K562 (cell line): ENCODE measurements at regions not wholly inside any gene's neighbourhood (a gene's known extent, or its start where the extent isn't known, plus 50 kb on each side); places are given as distances from the start of the nearest gene placed in this dataset.

Experiments used
- ATAC-seq: fragments of 200-7000 bp; cut with Tn5 transposase; 3 replicates; pipeline ENCODE4 v1.9.1; 2020; ENCODE audit warnings: moderate library complexity
- BruUV-seq: library from RNA; stranded (reverse); fragments of 400-500 nt; replicated peaks from 2 replicates; lab custom pipeline; 2021; lab: Mats Ljungman, UMichigan
- CTCF ChIA-PET: fragments of 300-600 bp; formaldehyde crosslinking; extraction: SDS; loops from one replicate; lab custom pipeline; 2021; ENCODE audit warnings: low intra/inter-chr PET ratio; lab: Yijun Ruan, JAX
- POLR2A ChIA-PET: fragments of 300-600, 350-650 bp; sonication (Branson Sonifier 250); formaldehyde crosslinking; extraction: SDS; loops from one replicate; lab custom pipeline; 2021; ENCODE audit warnings: antibody characterized with exemption, inconsistent platforms; lab: Yijun Ruan, JAX
- DNase-seq, 4 experiments: peaks; one replicate each; pipeline versions ENCODE4 v3.0.0 to v3.0.0-alpha.2; 2011 to 2018; ENCODE audit warnings: low spot score in 3 of 4, mixed read lengths in 3 of 4; ENCODE audit errors: extremely low read depth in 1 of 4
- FAIRE-seq: peaks from 2 replicates; lab custom pipeline; 2011; peaks lifted over from hg19 to GRCh38; lab: Jason Lieb, UNC
- H2AFZ ChIP-seq: 2 replicates; pipeline ENCODE4 v1.6.0; 2011; ENCODE audit warnings: low read depth, low read length, control low read depth, inconsistent platforms
- H3K27ac ChIP-seq: fragments of 200-600 bp; 3 replicates; pipeline ENCODE4 v1.8.0; 2011; ENCODE audit warnings: low read depth, mild to moderate bottlenecking, control low read depth, inconsistent platforms, low read length, moderate library complexity, mixed read lengths; ENCODE audit errors: extremely low read depth
- H3K27me3 ChIP-seq, 2 experiments: fragments of 300-600 bp in 1 of 2; 2 replicates in 1 of 2; 3 replicates in 1 of 2; pipeline versions ENCODE4 v1.6.0 to v1.8.0; 2011; ENCODE audit warnings: inconsistent platforms in 2 of 2, low read length in 2 of 2, mild to moderate bottlenecking in 1 of 2, mixed read lengths in 1 of 2, moderate library complexity in 1 of 2; ENCODE audit not compliant: control insufficient read depth in 2 of 2, insufficient read depth in 2 of 2
- H3K36me3 ChIP-seq: fragments of 300-600 bp; 3 replicates; pipeline ENCODE4 v1.8.0; 2011; ENCODE audit warnings: mild to moderate bottlenecking, low read length, inconsistent platforms; ENCODE audit not compliant: control insufficient read depth, insufficient read depth
- H3K4me1 ChIP-seq, 2 experiments: fragments of 200-600 bp in 1 of 2; replicated peaks in 1 of 2; 2 replicates in 1 of 2; 3 replicates in 1 of 2; pipeline versions ENCODE4 v1.5.1 to v1.8.0; 2011; ENCODE audit warnings: inconsistent platforms in 2 of 2, low read length in 2 of 2, mild to moderate bottlenecking in 1 of 2, mixed read lengths in 1 of 2, moderate library complexity in 1 of 2; ENCODE audit not compliant: control insufficient read depth in 2 of 2, insufficient read depth in 2 of 2
- H3K4me2 ChIP-seq: 2 replicates; pipeline ENCODE4 v1.6.1; 2011; ENCODE audit warnings: low read length, control low read depth, inconsistent platforms, mixed read lengths; ENCODE audit not compliant: insufficient read depth
- H3K4me3 ChIP-seq: fragments of 200-600 bp; sonication (generic), shearing (Covaris generic); 2 replicates; pipeline ENCODE4 v1.5.1; 2016; ENCODE audit warnings: control low read depth, inconsistent platforms
- H3K79me2 ChIP-seq: fragments of 200-600 bp; 3 replicates; pipeline ENCODE4 v1.8.0; 2011; ENCODE audit warnings: low read length, inconsistent platforms; ENCODE audit not compliant: control insufficient read depth, insufficient read depth
- H3K9ac ChIP-seq, 2 experiments: 2 replicates each; pipeline versions ENCODE4 v1.6.0 to v1.6.1; 2011; ENCODE audit warnings: low read depth in 2 of 2, low read length in 2 of 2, control low read depth in 1 of 2, inconsistent platforms in 1 of 2, mild to moderate bottlenecking in 1 of 2, mixed read lengths in 1 of 2; ENCODE audit not compliant: insufficient read depth in 1 of 2
- H3K9me1 ChIP-seq: one replicate; pipeline ENCODE4 v1.6.0; 2011; ENCODE audit warnings: inconsistent platforms, mild to moderate bottlenecking, low read length, moderate library complexity; ENCODE audit not compliant: control insufficient read depth, insufficient read depth
- H3K9me3 ChIP-seq: replicated peaks from 2 replicates; pipeline ENCODE4 v1.5.1; 2011; ENCODE audit warnings: low read depth, low read length, inconsistent platforms; ENCODE audit not compliant: control insufficient read depth, insufficient read depth
- H4K20me1 ChIP-seq: replicated peaks from 2 replicates; pipeline ENCODE4 v1.6.1; 2011; ENCODE audit warnings: low read length, inconsistent platforms, mixed read lengths; ENCODE audit not compliant: control insufficient read depth, insufficient read depth
- TARDBP ChIP-seq: fragments of 450-650 bp; IDR thresholded peaks from 2 replicates; pipeline ENCODE4 v1.6.1; 2016
- TEAD2 ChIP-seq: fragments of 450-650 bp; IDR thresholded peaks from 2 replicates; pipeline ENCODE4 v1.6.1; 2016; ENCODE audit warnings: missing genetic modification characterization, control low read depth, missing compliant biosample characterization
- ZFP30 ChIP-seq: fragments of 250-450 bp; sonication (Bioruptor Pico); IDR thresholded peaks from 2 replicates; pipeline ENCODE4 v1.8.0; 2022; ENCODE audit warnings: moderate library complexity, mild to moderate bottlenecking, inconsistent platforms, borderline replicate concordance
- in situ Hi-C: fragments of 300-500 bp; cut with MboI; formaldehyde crosslinking; loops from 4 replicates; pipeline ENCODE4 v1.15.0; 2018; ENCODE audit warnings: inconsistent platforms, mixed read lengths
- intact Hi-C: fragments of 100-400 bp; cut with micrococcal nuclease; formaldehyde crosslinking; loops from 2 replicates; pipeline ENCODE4 v1.14.2; 2022
- TF ChIP-seq, protein P1 (sequence below): sonication (generic); formaldehyde crosslinking; IDR thresholded peaks from 2 replicates; pipeline ENCODE4 v1.8.0; 2022; ENCODE audit warnings: mild to moderate bottlenecking, missing genetic modification reagents
- TF ChIP-seq, protein P2 (sequence below), 3 experiments: IDR thresholded peaks in 2 of 3; conservative IDR thresholded peaks in 1 of 3; 2 replicates each; pipeline ENCODE4 v1.5.1; 2011 to 2012; ENCODE audit warnings: low read length in 3 of 3, mild to moderate bottlenecking in 3 of 3, control low read depth in 2 of 3, improper control_type of control experiment in 1 of 3, inconsistent platforms in 1 of 3, low read depth in 1 of 3, mixed read lengths in 1 of 3, moderate library complexity in 1 of 3; ENCODE audit not compliant: insufficient read depth in 2 of 3
- TF ChIP-seq, protein P3 (sequence below): sonication (generic); formaldehyde crosslinking; IDR thresholded peaks from 2 replicates; pipeline ENCODE4 v1.8.1; 2023; ENCODE audit warnings: mild to moderate bottlenecking, missing genetic modification reagents

GRCh38 chr1:221625026-221625425 lies 116.9 kb downstream of the DUSP10 start:
- H3K4me1 ChIP-seq = no peaks in the 10 kb centered on the region; a peak in 1 of 5 replicates
- H2AFZ ChIP-seq = no peak overlapping the region
- no peak for ATAC-seq
- TF ChIP-seq, protein P1, sequence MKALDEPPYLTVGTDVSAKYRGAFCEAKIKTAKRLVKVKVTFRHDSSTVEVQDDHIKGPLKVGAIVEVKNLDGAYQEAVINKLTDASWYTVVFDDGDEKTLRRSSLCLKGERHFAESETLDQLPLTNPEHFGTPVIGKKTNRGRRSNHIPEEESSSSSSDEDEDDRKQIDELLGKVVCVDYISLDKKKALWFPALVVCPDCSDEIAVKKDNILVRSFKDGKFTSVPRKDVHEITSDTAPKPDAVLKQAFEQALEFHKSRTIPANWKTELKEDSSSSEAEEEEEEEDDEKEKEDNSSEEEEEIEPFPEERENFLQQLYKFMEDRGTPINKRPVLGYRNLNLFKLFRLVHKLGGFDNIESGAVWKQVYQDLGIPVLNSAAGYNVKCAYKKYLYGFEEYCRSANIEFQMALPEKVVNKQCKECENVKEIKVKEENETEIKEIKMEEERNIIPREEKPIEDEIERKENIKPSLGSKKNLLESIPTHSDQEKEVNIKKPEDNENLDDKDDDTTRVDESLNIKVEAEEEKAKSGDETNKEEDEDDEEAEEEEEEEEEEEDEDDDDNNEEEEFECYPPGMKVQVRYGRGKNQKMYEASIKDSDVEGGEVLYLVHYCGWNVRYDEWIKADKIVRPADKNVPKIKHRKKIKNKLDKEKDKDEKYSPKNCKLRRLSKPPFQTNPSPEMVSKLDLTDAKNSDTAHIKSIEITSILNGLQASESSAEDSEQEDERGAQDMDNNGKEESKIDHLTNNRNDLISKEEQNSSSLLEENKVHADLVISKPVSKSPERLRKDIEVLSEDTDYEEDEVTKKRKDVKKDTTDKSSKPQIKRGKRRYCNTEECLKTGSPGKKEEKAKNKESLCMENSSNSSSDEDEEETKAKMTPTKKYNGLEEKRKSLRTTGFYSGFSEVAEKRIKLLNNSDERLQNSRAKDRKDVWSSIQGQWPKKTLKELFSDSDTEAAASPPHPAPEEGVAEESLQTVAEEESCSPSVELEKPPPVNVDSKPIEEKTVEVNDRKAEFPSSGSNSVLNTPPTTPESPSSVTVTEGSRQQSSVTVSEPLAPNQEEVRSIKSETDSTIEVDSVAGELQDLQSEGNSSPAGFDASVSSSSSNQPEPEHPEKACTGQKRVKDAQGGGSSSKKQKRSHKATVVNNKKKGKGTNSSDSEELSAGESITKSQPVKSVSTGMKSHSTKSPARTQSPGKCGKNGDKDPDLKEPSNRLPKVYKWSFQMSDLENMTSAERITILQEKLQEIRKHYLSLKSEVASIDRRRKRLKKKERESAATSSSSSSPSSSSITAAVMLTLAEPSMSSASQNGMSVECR (CRISPR knock-in tag) = no peak
- TF ChIP-seq, protein P2, sequence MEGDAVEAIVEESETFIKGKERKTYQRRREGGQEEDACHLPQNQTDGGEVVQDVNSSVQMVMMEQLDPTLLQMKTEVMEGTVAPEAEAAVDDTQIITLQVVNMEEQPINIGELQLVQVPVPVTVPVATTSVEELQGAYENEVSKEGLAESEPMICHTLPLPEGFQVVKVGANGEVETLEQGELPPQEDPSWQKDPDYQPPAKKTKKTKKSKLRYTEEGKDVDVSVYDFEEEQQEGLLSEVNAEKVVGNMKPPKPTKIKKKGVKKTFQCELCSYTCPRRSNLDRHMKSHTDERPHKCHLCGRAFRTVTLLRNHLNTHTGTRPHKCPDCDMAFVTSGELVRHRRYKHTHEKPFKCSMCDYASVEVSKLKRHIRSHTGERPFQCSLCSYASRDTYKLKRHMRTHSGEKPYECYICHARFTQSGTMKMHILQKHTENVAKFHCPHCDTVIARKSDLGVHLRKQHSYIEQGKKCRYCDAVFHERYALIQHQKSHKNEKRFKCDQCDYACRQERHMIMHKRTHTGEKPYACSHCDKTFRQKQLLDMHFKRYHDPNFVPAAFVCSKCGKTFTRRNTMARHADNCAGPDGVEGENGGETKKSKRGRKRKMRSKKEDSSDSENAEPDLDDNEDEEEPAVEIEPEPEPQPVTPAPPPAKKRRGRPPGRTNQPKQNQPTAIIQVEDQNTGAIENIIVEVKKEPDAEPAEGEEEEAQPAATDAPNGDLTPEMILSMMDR (IDR thresholded peaks at IDR 0.05 in 2 of 3, conservative IDR thresholded peaks at IDR 0.05 in 1 of 3; ENCODE audit: insufficient read depth in 2 of 3, low read depth in 1 of 3, low read length in 3 of 3) = no peak
- no peak for TF ChIP-seq TEAD2 (tag)
- TF ChIP-seq, protein P3, sequence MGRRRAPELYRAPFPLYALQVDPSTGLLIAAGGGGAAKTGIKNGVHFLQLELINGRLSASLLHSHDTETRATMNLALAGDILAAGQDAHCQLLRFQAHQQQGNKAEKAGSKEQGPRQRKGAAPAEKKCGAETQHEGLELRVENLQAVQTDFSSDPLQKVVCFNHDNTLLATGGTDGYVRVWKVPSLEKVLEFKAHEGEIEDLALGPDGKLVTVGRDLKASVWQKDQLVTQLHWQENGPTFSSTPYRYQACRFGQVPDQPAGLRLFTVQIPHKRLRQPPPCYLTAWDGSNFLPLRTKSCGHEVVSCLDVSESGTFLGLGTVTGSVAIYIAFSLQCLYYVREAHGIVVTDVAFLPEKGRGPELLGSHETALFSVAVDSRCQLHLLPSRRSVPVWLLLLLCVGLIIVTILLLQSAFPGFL = no peak
- TF ChIP-seq ZFP30 (CRISPR knock-in tag) = no peak
- no peak for TF ChIP-seq TARDBP
- H3K4me3 ChIP-seq = no peak overlapping the region
- H3K9ac ChIP-seq = no peak overlapping the region
- intact Hi-C loops (no loop called here), in situ Hi-C loops (no loop called here)
- ChIA-PET POLR2A (interaction anchor here (0.6 kb wide), 1 partner anchor 96 kb away, joined by 3 read pairs; no protein-coding TSS in a partner anchor), CTCF (no interaction called here)
- H3K27ac ChIP-seq = no peak overlapping the region
- no TSS peak for BruUV-seq
- H3K79me2 ChIP-seq = no peaks in the 10 kb centered on the region
- FAIRE-seq = no peak
- H3K4me2 ChIP-seq = no peak overlapping the region
- no peaks in the 10 kb centered on the region for H3K36me3 ChIP-seq
- H3K9me3 ChIP-seq = no peaks in the 10 kb centered on the region
- H3K9me1 ChIP-seq = no peaks in the 10 kb centered on the region
- no peaks in the 10 kb centered on the region for H3K27me3 ChIP-seq
- no peaks in the 10 kb centered on the region for H4K20me1 ChIP-seq
- no peak for DNase-seq
